Transverse colon (tissue), 3 donors: ENCODE measurements at regions not wholly inside any gene's neighbourhood (a gene's known extent, or its start where the extent isn't known, plus 50 kb on each side); places are given as distances from the start of the nearest gene placed in this dataset.

ENCODE experiments used
- EP300 ChIP-seq: sonication (generic); formaldehyde crosslinking; IDR thresholded peaks from one replicate; pipeline ENCODE4 v1.6.1; 2017; ENCODE audit warnings: antibody characterized with exemption, low read depth
- POLR2A ChIP-seq: fragments of 450-650 bp; IDR thresholded peaks from one replicate; pipeline ENCODE4 v1.6.1; 2016; ENCODE audit warnings: antibody characterized with exemption, mild to moderate bottlenecking, moderate library complexity
- TF ChIP-seq, protein P1 (sequence below), 5 experiments: fragments of 200-600 bp in 3 of 5; fragments of 450-650 bp in 2 of 5; sonication (generic) in 3 of 5; IDR thresholded peaks; 1 replicate in 2 of 5; 2 replicates in 3 of 5; pipeline ENCODE4 v1.5.1; 2016 to 2017; ENCODE audit warnings: antibody characterized with exemption in 5 of 5, inconsistent platforms in 3 of 5, mild to moderate bottlenecking in 2 of 5, moderate library complexity in 1 of 5

DNA sequence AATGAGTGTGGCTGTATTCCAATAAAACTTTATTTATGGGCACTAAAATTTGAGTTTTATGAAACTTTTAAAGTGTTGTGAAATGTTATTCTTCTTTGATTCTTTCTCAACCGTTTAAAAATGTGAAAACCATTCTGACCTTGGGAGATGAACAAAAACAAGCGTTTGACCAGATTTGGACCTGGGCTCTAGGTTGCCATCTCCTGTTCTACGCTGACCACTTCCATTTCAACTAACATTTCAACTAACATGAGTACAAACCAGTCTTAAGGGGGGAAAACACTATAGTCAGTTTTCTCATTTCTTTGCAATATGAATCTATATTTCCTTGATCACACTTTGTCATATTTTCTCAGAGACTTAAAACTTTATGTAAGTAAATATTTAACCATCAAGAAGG, 118.4 kb upstream of the IRX5 start:
- TF ChIP-seq, protein P1, sequence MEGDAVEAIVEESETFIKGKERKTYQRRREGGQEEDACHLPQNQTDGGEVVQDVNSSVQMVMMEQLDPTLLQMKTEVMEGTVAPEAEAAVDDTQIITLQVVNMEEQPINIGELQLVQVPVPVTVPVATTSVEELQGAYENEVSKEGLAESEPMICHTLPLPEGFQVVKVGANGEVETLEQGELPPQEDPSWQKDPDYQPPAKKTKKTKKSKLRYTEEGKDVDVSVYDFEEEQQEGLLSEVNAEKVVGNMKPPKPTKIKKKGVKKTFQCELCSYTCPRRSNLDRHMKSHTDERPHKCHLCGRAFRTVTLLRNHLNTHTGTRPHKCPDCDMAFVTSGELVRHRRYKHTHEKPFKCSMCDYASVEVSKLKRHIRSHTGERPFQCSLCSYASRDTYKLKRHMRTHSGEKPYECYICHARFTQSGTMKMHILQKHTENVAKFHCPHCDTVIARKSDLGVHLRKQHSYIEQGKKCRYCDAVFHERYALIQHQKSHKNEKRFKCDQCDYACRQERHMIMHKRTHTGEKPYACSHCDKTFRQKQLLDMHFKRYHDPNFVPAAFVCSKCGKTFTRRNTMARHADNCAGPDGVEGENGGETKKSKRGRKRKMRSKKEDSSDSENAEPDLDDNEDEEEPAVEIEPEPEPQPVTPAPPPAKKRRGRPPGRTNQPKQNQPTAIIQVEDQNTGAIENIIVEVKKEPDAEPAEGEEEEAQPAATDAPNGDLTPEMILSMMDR (IDR thresholded peaks at IDR 0.05): no peak
- no peak for TF ChIP-seq POLR2A
- TF ChIP-seq EP300: no peak
